ENCODE measurements at regions not wholly inside any gene's neighbourhood (a gene's known extent, or its start where the extent isn't known, plus 50 kb on each side); places are given as distances from the start of the nearest gene placed in this dataset.

GRCh38 chr15:96736384-96736783 is 405.9 kb downstream of the NR2F2 start:
- no peak overlapping the region for H3K4me2 ChIP-seq (ENCODE audit: control insufficient read depth, extremely low read depth, insufficient read depth, low read depth, low read length)
- no peak for FAIRE-seq
- H3K4me1 ChIP-seq (ENCODE audit: control insufficient read depth, extremely low read depth, insufficient read depth, low read length): no peaks in the 10 kb centered on the region
- no peaks in the 10 kb centered on the region for H3K27me3 ChIP-seq (ENCODE audit: control insufficient read depth, extremely low read depth, insufficient read depth, low read length)
- no peak for DNase-seq (ENCODE audit: low read depth, low spot score)
- no peak overlapping the region for H3K4me3 ChIP-seq (ENCODE audit: control insufficient read depth in 2 of 3, extremely low read depth in 1 of 3, insufficient read depth in 2 of 3, low read depth in 1 of 3, low read length in 3 of 3)
- no peaks in the 10 kb centered on the region for H3K9me1 ChIP-seq (ENCODE audit: control insufficient read depth, extremely low read depth, insufficient read depth, low read length)
- TF ChIP-seq CTCF (optimal IDR thresholded peaks at IDR 0.05 in 1 of 3, IDR thresholded peaks at IDR 0.05 in 1 of 3, conservative IDR thresholded peaks at IDR 0.05 in 1 of 3; ENCODE audit: extremely low read depth in 1 of 3, insufficient read depth in 2 of 3, low read length in 3 of 3): no peak
- no peak for TF ChIP-seq EZH2 (IDR thresholded peaks at IDR 0.05; ENCODE audit: low read length)
- no peaks in the 10 kb centered on the region for H3K9me3 ChIP-seq (ENCODE audit: control insufficient read depth, low read depth, low read length)
- no peaks in the 10 kb centered on the region for H4K20me1 ChIP-seq (ENCODE audit: control insufficient read depth, extremely low read depth, insufficient read depth, low read length)
- H3K36me3 ChIP-seq (ENCODE audit: control insufficient read depth in 2 of 2, extremely low read depth in 1 of 2, insufficient read depth in 2 of 2, low read length in 2 of 2): no peaks in the 10 kb centered on the region
- dilution Hi-C loops (cut with MboI; ENCODE audit: extremely low pct_ligation_motif_present, low sequenced_read_pairs): no loop called here
- no peak overlapping the region for H2AFZ ChIP-seq (ENCODE audit: control insufficient read depth, low read length)
- no peak overlapping the region for H3K27ac ChIP-seq (ENCODE audit: control insufficient read depth, insufficient read depth, low read length)
- H3K79me2 ChIP-seq (ENCODE audit: control insufficient read depth, insufficient read depth, low read length): no peaks in the 10 kb centered on the region
- H3K9ac ChIP-seq (ENCODE audit: control insufficient read depth, extremely low read depth, insufficient read depth, low read length): no peak overlapping the region

- no peaks in the 10 kb centered on the region for H4K20me1 ChIP-seq (ENCODE audit: control insufficient read depth, extremely low read depth, insufficient read depth, low read length)
- no peaks in the 10 kb centered on the region for H3K27me3 ChIP-seq (ENCODE audit: control insufficient read depth, extremely low read depth, insufficient read depth, low read length)
- FAIRE-seq (no peak), DNase-seq (ENCODE audit: low read depth, low spot score) (no peak)
- TF ChIP-seq EZH2 (IDR thresholded peaks at IDR 0.05; ENCODE audit: low read length): no peak
- no peak for TF ChIP-seq CTCF (optimal IDR thresholded peaks at IDR 0.05 in 1 of 3, IDR thresholded peaks at IDR 0.05 in 1 of 3, conservative IDR thresholded peaks at IDR 0.05 in 1 of 3; ENCODE audit: extremely low read depth in 1 of 3, insufficient read depth in 2 of 3, low read length in 3 of 3)
- no peaks in the 10 kb centered on the region for H3K4me1 ChIP-seq (ENCODE audit: control insufficient read depth, extremely low read depth, insufficient read depth, low read length)
- H2AFZ ChIP-seq (ENCODE audit: control insufficient read depth, low read length): no peak overlapping the region
- H3K4me3 ChIP-seq (ENCODE audit: control insufficient read depth in 2 of 3, extremely low read depth in 1 of 3, insufficient read depth in 2 of 3, low read depth in 1 of 3, low read length in 3 of 3): no peak overlapping the region
- dilution Hi-C loops (cut with MboI; ENCODE audit: extremely low pct_ligation_motif_present, low sequenced_read_pairs): no loop called here
- H3K9ac ChIP-seq (ENCODE audit: control insufficient read depth, extremely low read depth, insufficient read depth, low read length): no peak overlapping the region
- H3K79me2 ChIP-seq (ENCODE audit: control insufficient read depth, insufficient read depth, low read length): no peaks in the 10 kb centered on the region
- no peaks in the 10 kb centered on the region for H3K9me1 ChIP-seq (ENCODE audit: control insufficient read depth, extremely low read depth, insufficient read depth, low read length)
- no peak overlapping the region for H3K4me2 ChIP-seq (ENCODE audit: control insufficient read depth, extremely low read depth, insufficient read depth, low read depth, low read length)
- H3K9me3 ChIP-seq (ENCODE audit: control insufficient read depth, low read depth, low read length): no peaks in the 10 kb centered on the region
- no peak overlapping the region for H3K27ac ChIP-seq (ENCODE audit: control insufficient read depth, insufficient read depth, low read length)
- H3K36me3 ChIP-seq (ENCODE audit: control insufficient read depth in 2 of 2, extremely low read depth in 1 of 2, insufficient read depth in 2 of 2, low read length in 2 of 2): no peaks in the 10 kb centered on the region
Observed at GRCh38 chr15:96737408-96737807, 406.9 kb downstream of the NR2F2 start.
